Keratinocyte (primary cell): ENCODE measurements at regions not wholly inside any gene's neighbourhood (a gene's known extent, or its start where the extent isn't known, plus 50 kb on each side); places are given as distances from the start of the nearest gene placed in this dataset.

Source experiments
- DNase-seq: peaks from one replicate; pipeline ENCODE4 v3.0.0-alpha.2; 2011; ENCODE audit warnings: low read depth, missing footprints, low spot score
- FAIRE-seq: peaks from 2 replicates; lab custom pipeline; 2011; peaks lifted over from hg19 to GRCh38; lab: Jason Lieb, UNC
- H2AFZ ChIP-seq: 2 replicates; pipeline ENCODE4 v1.6.0; 2012; ENCODE audit warnings: low read length, control low read depth, inconsistent platforms; ENCODE audit not compliant: control insufficient read depth
- H3K27ac ChIP-seq: 2 replicates; pipeline ENCODE4 v1.5.1; 2011; ENCODE audit warnings: low read length; ENCODE audit not compliant: control insufficient read depth, insufficient read depth
- H3K27me3 ChIP-seq: 3 replicates; pipeline ENCODE4 v1.6.0; 2011; ENCODE audit warnings: low read length; ENCODE audit not compliant: control insufficient read depth, insufficient read depth; ENCODE audit errors: extremely low read depth
- H3K36me3 ChIP-seq, 2 experiments: 2 replicates in 1 of 2; 3 replicates in 1 of 2; pipeline ENCODE4 v1.5.1; 2011; ENCODE audit warnings: low read length in 2 of 2, mild to moderate bottlenecking in 1 of 2; ENCODE audit not compliant: control insufficient read depth in 2 of 2, insufficient read depth in 2 of 2; ENCODE audit errors: extremely low read depth in 1 of 2
- H3K4me1 ChIP-seq: 3 replicates; pipeline ENCODE4 v1.5.1; 2011; ENCODE audit warnings: low read length; ENCODE audit not compliant: control insufficient read depth, insufficient read depth; ENCODE audit errors: extremely low read depth
- H3K4me2 ChIP-seq: 3 replicates; pipeline ENCODE4 v1.6.0; 2011; ENCODE audit warnings: low read depth, low read length; ENCODE audit not compliant: control insufficient read depth, insufficient read depth; ENCODE audit errors: extremely low read depth
- H3K4me3 ChIP-seq, 3 experiments: fragments of 200-600 bp in 1 of 3; sonication (generic) in 1 of 3; 2 replicates in 2 of 3; 3 replicates in 1 of 3; pipeline ENCODE4 v1.5.1; 2011 to 2016; ENCODE audit warnings: low read length in 3 of 3, mild to moderate bottlenecking in 3 of 3, control low read depth in 2 of 3, inconsistent platforms in 1 of 3, low read depth in 1 of 3, mixed read lengths in 1 of 3, mixed run types in 1 of 3, moderate library complexity in 1 of 3; ENCODE audit not compliant: control insufficient read depth in 2 of 3, insufficient read depth in 2 of 3; ENCODE audit errors: extremely low read depth in 1 of 3
- H3K79me2 ChIP-seq: 2 replicates; pipeline ENCODE4 v1.6.0; 2012; ENCODE audit warnings: low read length; ENCODE audit not compliant: control insufficient read depth, insufficient read depth
- H3K9ac ChIP-seq: 3 replicates; pipeline ENCODE4 v1.6.0; 2011; ENCODE audit warnings: low read length; ENCODE audit not compliant: control insufficient read depth, insufficient read depth; ENCODE audit errors: extremely low read depth
- H3K9me1 ChIP-seq: 3 replicates; pipeline ENCODE4 v1.6.0; 2011; ENCODE audit warnings: low read length; ENCODE audit not compliant: control insufficient read depth, insufficient read depth; ENCODE audit errors: extremely low read depth
- H3K9me3 ChIP-seq: 2 replicates; pipeline ENCODE4 v1.5.1; 2012; ENCODE audit warnings: low read depth, low read length; ENCODE audit not compliant: control insufficient read depth
- H4K20me1 ChIP-seq: 3 replicates; pipeline ENCODE4 v1.6.0; 2011; ENCODE audit warnings: low read length; ENCODE audit not compliant: control insufficient read depth, insufficient read depth; ENCODE audit errors: extremely low read depth
- EZH2 ChIP-seq: IDR thresholded peaks from one replicate; pipeline ENCODE4 v1.6.1; 2012; ENCODE audit warnings: inconsistent platforms, mild to moderate bottlenecking, low read length, moderate library complexity
- dilution Hi-C: fragments of 300-500 bp; cut with MboI; formaldehyde crosslinking; loops from one replicate; pipeline ENCODE4 v1.7.0; 2020; ENCODE audit warnings: low sequenced_read_pairs; ENCODE audit not compliant: extremely low pct_ligation_motif_present
- TF ChIP-seq, protein P1 (sequence below), 3 experiments: IDR thresholded peaks in 1 of 3; conservative IDR thresholded peaks in 1 of 3; optimal IDR thresholded peaks in 1 of 3; 2 replicates in 2 of 3; 3 replicates in 1 of 3; pipeline versions ENCODE3 to v1.5.1; 2011; ENCODE audit warnings: low read length in 3 of 3, mild to moderate bottlenecking in 3 of 3, moderate library complexity in 2 of 3, control low read depth in 1 of 3, inconsistent platforms in 1 of 3; ENCODE audit not compliant: insufficient read depth in 2 of 3; ENCODE audit errors: extremely low read depth in 1 of 3

GRCh38 chr12:78562368-78563205 is 302.0 kb upstream of the SYT1 start:
- Histone ChIP-seq H2AFZ (no peak overlapping the region), H3K9ac (no peak overlapping the region), H3K4me3 (no peak overlapping the region), H3K9me3 (no peaks in the 10 kb centered on the region), H4K20me1 (no peaks in the 10 kb centered on the region), H3K27ac (no peak overlapping the region), H3K27me3 (no peaks in the 10 kb centered on the region), H3K9me1 (no peaks in the 10 kb centered on the region), H3K36me3 (no peaks in the 10 kb centered on the region), H3K79me2 (no peaks in the 10 kb centered on the region), H3K4me1 (no peaks in the 10 kb centered on the region), H3K4me2 (no peak overlapping the region)
- FAIRE-seq (peak; percentile 26), DNase-seq (no peak)
- TF ChIP-seq EZH2 = no peak
- TF ChIP-seq, protein P1, sequence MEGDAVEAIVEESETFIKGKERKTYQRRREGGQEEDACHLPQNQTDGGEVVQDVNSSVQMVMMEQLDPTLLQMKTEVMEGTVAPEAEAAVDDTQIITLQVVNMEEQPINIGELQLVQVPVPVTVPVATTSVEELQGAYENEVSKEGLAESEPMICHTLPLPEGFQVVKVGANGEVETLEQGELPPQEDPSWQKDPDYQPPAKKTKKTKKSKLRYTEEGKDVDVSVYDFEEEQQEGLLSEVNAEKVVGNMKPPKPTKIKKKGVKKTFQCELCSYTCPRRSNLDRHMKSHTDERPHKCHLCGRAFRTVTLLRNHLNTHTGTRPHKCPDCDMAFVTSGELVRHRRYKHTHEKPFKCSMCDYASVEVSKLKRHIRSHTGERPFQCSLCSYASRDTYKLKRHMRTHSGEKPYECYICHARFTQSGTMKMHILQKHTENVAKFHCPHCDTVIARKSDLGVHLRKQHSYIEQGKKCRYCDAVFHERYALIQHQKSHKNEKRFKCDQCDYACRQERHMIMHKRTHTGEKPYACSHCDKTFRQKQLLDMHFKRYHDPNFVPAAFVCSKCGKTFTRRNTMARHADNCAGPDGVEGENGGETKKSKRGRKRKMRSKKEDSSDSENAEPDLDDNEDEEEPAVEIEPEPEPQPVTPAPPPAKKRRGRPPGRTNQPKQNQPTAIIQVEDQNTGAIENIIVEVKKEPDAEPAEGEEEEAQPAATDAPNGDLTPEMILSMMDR (optimal IDR thresholded peaks at IDR 0.05 in 1 of 3, IDR thresholded peaks at IDR 0.05 in 1 of 3, conservative IDR thresholded peaks at IDR 0.05 in 1 of 3; ENCODE audit: extremely low read depth in 1 of 3, insufficient read depth in 2 of 3, low read length in 3 of 3) = peak in 2 of 3 experiments; percentile 33 to 36
- dilution Hi-C loops = no loop called here

DNA sequence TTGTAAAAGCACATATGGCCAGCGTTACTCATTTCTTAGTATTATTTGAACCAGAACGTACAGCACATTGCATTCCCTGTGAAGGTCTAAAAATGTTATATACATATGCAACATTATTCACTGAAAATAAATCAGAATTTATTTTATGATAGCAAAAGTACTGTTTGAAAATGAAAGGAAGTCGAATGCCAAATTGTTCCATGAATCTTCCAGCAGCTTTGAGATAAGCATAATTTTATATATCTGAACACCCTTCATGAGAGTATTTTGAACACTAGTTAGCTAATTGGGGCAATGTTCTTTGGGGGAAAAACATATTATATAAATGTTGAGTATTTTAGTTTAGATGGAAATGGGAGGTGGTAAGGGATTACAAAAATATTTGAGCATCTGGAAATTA is 300.7 kb upstream of the SYT1 start:
- Histone ChIP-seq H3K27me3 (no peaks in the 10 kb centered on the region), H3K4me1 (no peaks in the 10 kb centered on the region), H3K27ac (no peak overlapping the region), H4K20me1 (no peaks in the 10 kb centered on the region), H3K9me1 (no peaks in the 10 kb centered on the region), H3K79me2 (no peaks in the 10 kb centered on the region), H3K9me3 (no peaks in the 10 kb centered on the region), H3K36me3 (no peaks in the 10 kb centered on the region), H3K9ac (no peak overlapping the region), H3K4me3 (no peak overlapping the region), H3K4me2 (no peak overlapping the region), H2AFZ (no peak overlapping the region)
- no peak for FAIRE-seq
- TF ChIP-seq, protein P1 (optimal IDR thresholded peaks at IDR 0.05 in 1 of 3, IDR thresholded peaks at IDR 0.05 in 1 of 3, conservative IDR thresholded peaks at IDR 0.05 in 1 of 3; ENCODE audit: extremely low read depth in 1 of 3, insufficient read depth in 2 of 3, low read length in 3 of 3) = no peak
- no peak for TF ChIP-seq EZH2
- dilution Hi-C loops = no loop called here
- DNase-seq = no peak
